ENCODE measurements at regions not wholly inside any gene's neighbourhood (a gene's known extent, or its start where the extent isn't known, plus 50 kb on each side); places are given as distances from the start of the nearest gene placed in this dataset.

GRCh38 chr3:72429589-72430353 lies 418.5 kb downstream of the SHQ1 start:
- H3K27me3 Mint-ChIP-seq (ENCODE audit: low read depth) = no peaks in the 10 kb centered on the region
- H3K14ac ChIP-seq (ENCODE audit: insufficient read depth, low read length) = no peak overlapping the region
- H2BK15ac ChIP-seq (ENCODE audit: low read depth, low read length) = no peak overlapping the region
- H3K27me3 ChIP-seq (ENCODE audit: insufficient read depth, low read length) = no peaks in the 10 kb centered on the region
- H3T11ph ChIP-seq (ENCODE audit: low read length) = no peak overlapping the region
- no peak overlapping the region for H2BK12ac ChIP-seq (ENCODE audit: insufficient read length, low read depth, low read length)
- no peak overlapping the region for H3K4me3 Mint-ChIP-seq
- peaks cover 51% of the 10 kb centered on the region; the same call in 1 of the 2 replicates for H3K79me2 ChIP-seq (ENCODE audit: insufficient read depth, low read length)
- no CpG with 5 or more reads among the region's 4 CpGs for WGBS (ENCODE audit: extremely low coverage, insufficient read length, low lambda C conversion rate)
- no peak overlapping the region for H3K56ac ChIP-seq (ENCODE audit: insufficient read length, low read depth, low read length)
- no peak overlapping the region for H2BK20ac ChIP-seq (ENCODE audit: low read depth, low read length, poor library complexity, severe bottlenecking)
- no peak overlapping the region for H3K9ac ChIP-seq (ENCODE audit: extremely low read depth, insufficient read length, low read length)
- H3K23ac ChIP-seq (ENCODE audit: insufficient read length, low read depth, low read length) = no peak overlapping the region
- no peak overlapping the region for H3K4ac ChIP-seq (ENCODE audit: low read depth, low read length)
- H4K5ac ChIP-seq (ENCODE audit: insufficient read length, low read depth, low read length) = no peak overlapping the region
- no peak for DNase-seq
- H3K9me3 ChIP-seq (ENCODE audit: control insufficient read depth, low read depth, low read length) = no peaks in the 10 kb centered on the region
- H3K23me2 ChIP-seq (ENCODE audit: insufficient read length, low read depth, low read length, poor library complexity, severe bottlenecking) = no peaks in the 10 kb centered on the region
- no peak overlapping the region for H2BK5ac ChIP-seq (ENCODE audit: insufficient read length, low read length)
- H3K4me2 ChIP-seq (ENCODE audit: insufficient read depth, insufficient read length, low read length) = no peak overlapping the region
- no peaks in the 10 kb centered on the region; the same call in 1 of the 2 replicates for H3K4me1 ChIP-seq (ENCODE audit: insufficient read depth, low read length)
- H3K4me1 Mint-ChIP-seq = peaks cover 36 to 39% of the 10 kb centered on the region in 2 experiments
- no peak overlapping the region for H2BK120ac ChIP-seq (ENCODE audit: low read depth, low read length, poor library complexity, severe bottlenecking)
- H4K20me1 ChIP-seq (ENCODE audit: control insufficient read depth, insufficient read depth, insufficient read length) = no peaks in the 10 kb centered on the region
- no peak overlapping the region for H4K8ac ChIP-seq (replicated peaks; ENCODE audit: insufficient read length, low read depth, low read length)
- no peak overlapping the region for H3K18ac ChIP-seq (ENCODE audit: insufficient read length, low read depth, low read length)
- 0 out of 7 replicates have a peak overlapping the region, but pooled peaks of 2 of the 3 experiments have one; percentile 10 to 66 for H3K27ac Mint-ChIP-seq
- H3K79me1 ChIP-seq (ENCODE audit: insufficient read depth, low read depth, low read length, poor library complexity, severe bottlenecking) = no peaks in the 10 kb centered on the region
- TF ChIP-seq CTCF (conservative IDR thresholded peaks at IDR 0.05) = no peak
- H3K27ac ChIP-seq (ENCODE audit: insufficient read length, low read depth, low read length) = no peak overlapping the region
- no peak overlapping the region for H2AK5ac ChIP-seq (ENCODE audit: insufficient read length, low read length)
- H4K91ac ChIP-seq (ENCODE audit: insufficient read length, low read depth, low read length) = no peak overlapping the region
- peaks cover 0 to 2% (median 0%) of the 10 kb centered on the region in 3 experiments; a peak in 2 of 7 replicates for H3K36me3 Mint-ChIP-seq (ENCODE audit: insufficient read depth in 1 of 3, low read depth in 3 of 3)
- H3K9me3 Mint-ChIP-seq = no peaks in the 10 kb centered on the region
- H2AFZ ChIP-seq (ENCODE audit: low read length) = no peak overlapping the region

Measured in H9 (cell line).